SH-SY5Y (cell line): ENCODE measurements at regions not wholly inside any gene's neighbourhood (a gene's known extent, or its start where the extent isn't known, plus 50 kb on each side); places are given as distances from the start of the nearest gene placed in this dataset.

Source experiments
- GATA2 ChIP-seq: IDR thresholded peaks from 2 replicates; pipeline ENCODE4 v1.6.1; 2011; ENCODE audit warnings: mild to moderate bottlenecking, low read depth, low read length
- GATA3 ChIP-seq: IDR thresholded peaks from 2 replicates; pipeline ENCODE4 v1.6.1; 2011; ENCODE audit warnings: low read depth, mild to moderate bottlenecking, low read length, moderate library complexity

DNA sequence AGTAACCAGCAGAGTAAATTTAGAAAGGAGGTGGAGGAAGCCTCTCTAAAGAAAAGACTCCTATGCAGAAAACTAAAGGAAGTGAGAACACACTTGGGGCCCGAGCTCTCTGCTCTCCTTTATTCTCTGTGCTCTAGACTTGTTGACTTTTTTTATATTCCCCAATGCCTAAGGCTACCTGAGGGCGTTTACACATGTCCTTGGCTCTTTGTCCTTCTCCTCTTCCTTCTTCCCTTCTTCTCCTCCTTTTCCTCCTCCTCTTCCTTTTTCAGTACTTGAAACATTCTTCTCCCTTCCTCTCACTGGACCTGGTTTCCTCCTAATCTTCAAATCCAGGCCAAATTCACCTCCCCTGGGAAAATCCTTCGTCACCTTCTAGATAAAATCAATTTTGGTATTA is 256.4 kb upstream of the TRPC7 start:
- TF ChIP-seq GATA3 = no peak
- no peak for TF ChIP-seq GATA2
